ENCODE measurements at regions not wholly inside any gene's neighbourhood (a gene's known extent, or its start where the extent isn't known, plus 50 kb on each side); places are given as distances from the start of the nearest gene placed in this dataset.

- no peak for DNase-seq (ENCODE audit: low read depth)
Measured at GRCh38 chr13:78334059-78334458, 269.3 kb downstream of the POU4F1 start.

- DNase-seq (ENCODE audit: low read depth): no peak
Measured at GRCh38 chr13:78326633-78327032, 276.7 kb downstream of the POU4F1 start.

- DNase-seq (ENCODE audit: low read depth): no peak
Measured at GRCh38 chr13:78325585-78325984, 277.8 kb downstream of the POU4F1 start.

- DNase-seq (ENCODE audit: low read depth): no peak
Measured at GRCh38 chr13:78323848-78324247, 279.5 kb downstream of the POU4F1 start.

GRCh38 chr13:78323040-78323439 is 280.3 kb downstream of the POU4F1 start:
- no peak for DNase-seq (ENCODE audit: low read depth)

- no peak for DNase-seq (ENCODE audit: low read depth)
Measured at GRCh38 chr13:78319101-78319627, 284.2 kb downstream of the POU4F1 start.

- DNase-seq (ENCODE audit: low read depth): no peak
Measured at GRCh38 chr13:78317030-78317429, 286.3 kb downstream of the POU4F1 start.

- no peak for DNase-seq (ENCODE audit: low read depth)
Measured at GRCh38 chr13:78309497-78310180, 293.7 kb downstream of the POU4F1 start.

- DNase-seq (ENCODE audit: low read depth): no peak
Measured at GRCh38 chr13:78306519-78307206, 296.7 kb downstream of the POU4F1 start.

GRCh38 chr13:78305171-78305570 is 298.2 kb downstream of the POU4F1 start:
- no peak for DNase-seq (ENCODE audit: low read depth)

- DNase-seq (ENCODE audit: low read depth): no peak
Measured at GRCh38 chr13:78299832-78300623, 303.3 kb downstream of the POU4F1 start.

GRCh38 chr13:78298657-78299056 is 304.7 kb downstream of the POU4F1 start:
- DNase-seq (ENCODE audit: low read depth): no peak

- DNase-seq (ENCODE audit: low read depth): no peak
Measured at GRCh38 chr13:78286748-78287147, 316.6 kb downstream of the POU4F1 start.

- no peak for DNase-seq (ENCODE audit: low read depth)
Measured at GRCh38 chr13:78265098-78265497, 338.3 kb downstream of the POU4F1 start.

- DNase-seq (ENCODE audit: low read depth): no peak
Measured at GRCh38 chr13:78258304-78258703, 339.7 kb upstream of the EDNRB start.

- DNase-seq (ENCODE audit: low read depth): no peak
Measured at GRCh38 chr13:78256484-78256883, 337.9 kb upstream of the EDNRB start.

GRCh38 chr13:78254113-78254512 is 335.5 kb upstream of the EDNRB start:
- DNase-seq (ENCODE audit: low read depth): no peak

GRCh38 chr13:78247362-78247761 is 328.7 kb upstream of the EDNRB start:
- no peak for DNase-seq (ENCODE audit: low read depth)

GRCh38 chr13:78241278-78241919 is 322.8 kb upstream of the EDNRB start:
- peak; percentile 0 for DNase-seq (ENCODE audit: low read depth)

GRCh38 chr13:78239714-78240113 is 321.1 kb upstream of the EDNRB start:
- no peak for DNase-seq (ENCODE audit: low read depth)

- DNase-seq (ENCODE audit: low read depth): no peak
Measured at GRCh38 chr13:78238911-78239310, 320.3 kb upstream of the EDNRB start.

- no peak for DNase-seq (ENCODE audit: low read depth)
Measured at GRCh38 chr13:78228940-78229339, 310.3 kb upstream of the EDNRB start.

All from stimulated activated CD8-positive, alpha-beta memory T cell treated with anti-CD3 and anti-CD28 coated beads, Interleukin-4, amount 100 ng/mL, for 24 hours (primary cell).